GM23338 (cell line): ENCODE measurements at regions not wholly inside any gene's neighbourhood (a gene's known extent, or its start where the extent isn't known, plus 50 kb on each side); places are given as distances from the start of the nearest gene placed in this dataset.

Source experiments
- CREB1 ChIP-seq: fragments of 250-450 bp; sonication (Bioruptor Pico); IDR thresholded peaks from 2 replicates; pipeline ENCODE4 v1.5.0; 2020; ENCODE audit warnings: low read depth, mild to moderate bottlenecking, moderate library complexity
- EZH2 ChIP-seq: fragments of 200-600 bp; sonication (generic); IDR thresholded peaks from one replicate; pipeline ENCODE4 v1.8.0; 2017; ENCODE audit warnings: antibody characterized with exemption, mild to moderate bottlenecking, low read depth; ENCODE audit not compliant: unreplicated experiment
- EZH2phosphoT487 ChIP-seq: fragments of 200-600 bp; sonication (generic); IDR thresholded peaks from one replicate; pipeline ENCODE4 v1.8.1; 2018; ENCODE audit warnings: antibody characterized with exemption; ENCODE audit not compliant: unreplicated experiment
- NANOG ChIP-seq: IDR thresholded peaks from 2 replicates; pipeline ENCODE4 v1.6.1; 2016; ENCODE audit warnings: antibody characterized with exemption, borderline replicate concordance
- POLR2AphosphoS5 ChIP-seq: IDR thresholded peaks from 2 replicates; pipeline ENCODE4 v1.6.1; 2016; ENCODE audit warnings: antibody characterized with exemption, low read depth
- ZNF331 ChIP-seq: fragments of 250-450 bp; sonication (Bioruptor Pico); IDR thresholded peaks from 2 replicates; pipeline ENCODE4 v1.5.0; 2020; ENCODE audit warnings: low read depth, mild to moderate bottlenecking, moderate library complexity
- TF ChIP-seq, protein P1 (sequence below), 2 experiments: fragments of 200-600 bp in 1 of 2; sonication (generic) in 1 of 2; conservative IDR thresholded peaks; 2 replicates each; pipeline versions ENCODE4 v1.5.1 to v1.6.1; 2016 to 2017; ENCODE audit warnings: antibody characterized with exemption in 2 of 2, low read depth in 2 of 2, mild to moderate bottlenecking in 2 of 2, moderate library complexity in 1 of 2
- TF ChIP-seq, protein P2 (sequence below): IDR thresholded peaks from 2 replicates; pipeline ENCODE4 v1.6.1; 2016; ENCODE audit warnings: antibody characterized with exemption
- TF ChIP-seq, protein P3 (sequence below): IDR thresholded peaks from one replicate; pipeline ENCODE4 v1.6.1; 2018; ENCODE audit warnings: antibody characterized with exemption; ENCODE audit not compliant: unreplicated experiment

DNA sequence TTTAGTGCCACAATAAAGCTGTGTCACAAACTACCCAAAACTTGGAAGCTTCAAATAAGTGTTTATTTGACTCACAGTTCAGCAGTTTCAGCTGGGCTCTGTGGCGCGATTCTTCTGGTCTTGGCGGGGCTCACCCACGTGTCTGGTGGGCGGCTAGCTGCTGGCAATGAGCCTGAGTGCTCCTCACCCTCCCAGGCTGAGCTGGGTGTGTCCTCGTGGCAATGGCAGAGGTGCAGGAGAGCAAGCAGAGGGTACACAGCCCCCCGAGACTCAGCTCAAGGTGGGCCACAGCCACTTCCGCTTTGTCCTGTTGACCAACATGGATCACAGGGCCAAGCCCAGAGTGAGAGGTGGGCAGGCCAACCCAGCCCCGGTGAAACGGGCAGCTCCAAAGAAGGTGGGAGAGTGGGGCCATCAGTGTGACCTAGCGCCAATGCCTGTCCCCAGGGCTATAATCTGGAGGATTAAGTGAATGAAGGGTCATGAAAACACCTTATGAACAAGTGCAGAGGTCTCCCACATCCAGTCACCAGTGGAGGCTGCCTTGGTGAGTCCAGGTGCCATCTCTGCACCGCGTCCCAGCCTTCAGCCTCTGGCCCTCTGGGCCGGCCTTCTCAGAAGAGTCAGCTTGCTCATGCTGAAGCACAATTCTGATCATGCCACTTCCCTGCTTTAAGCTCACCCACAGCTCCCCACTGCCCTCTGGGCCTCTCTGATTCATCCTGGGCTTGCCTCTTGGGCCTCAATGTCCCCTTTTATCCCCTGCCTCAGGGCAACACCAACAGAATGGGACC is 74.6 kb upstream of the RTL6 start:
- TF ChIP-seq, protein P1, sequence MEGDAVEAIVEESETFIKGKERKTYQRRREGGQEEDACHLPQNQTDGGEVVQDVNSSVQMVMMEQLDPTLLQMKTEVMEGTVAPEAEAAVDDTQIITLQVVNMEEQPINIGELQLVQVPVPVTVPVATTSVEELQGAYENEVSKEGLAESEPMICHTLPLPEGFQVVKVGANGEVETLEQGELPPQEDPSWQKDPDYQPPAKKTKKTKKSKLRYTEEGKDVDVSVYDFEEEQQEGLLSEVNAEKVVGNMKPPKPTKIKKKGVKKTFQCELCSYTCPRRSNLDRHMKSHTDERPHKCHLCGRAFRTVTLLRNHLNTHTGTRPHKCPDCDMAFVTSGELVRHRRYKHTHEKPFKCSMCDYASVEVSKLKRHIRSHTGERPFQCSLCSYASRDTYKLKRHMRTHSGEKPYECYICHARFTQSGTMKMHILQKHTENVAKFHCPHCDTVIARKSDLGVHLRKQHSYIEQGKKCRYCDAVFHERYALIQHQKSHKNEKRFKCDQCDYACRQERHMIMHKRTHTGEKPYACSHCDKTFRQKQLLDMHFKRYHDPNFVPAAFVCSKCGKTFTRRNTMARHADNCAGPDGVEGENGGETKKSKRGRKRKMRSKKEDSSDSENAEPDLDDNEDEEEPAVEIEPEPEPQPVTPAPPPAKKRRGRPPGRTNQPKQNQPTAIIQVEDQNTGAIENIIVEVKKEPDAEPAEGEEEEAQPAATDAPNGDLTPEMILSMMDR (conservative IDR thresholded peaks at IDR 0.05; ENCODE audit: low read depth in 2 of 2), result no peak
- TF ChIP-seq CREB1 (CRISPR knock-in tag) (no peak), EZH2 (no peak), EZH2phosphoT487 (no peak), NANOG (no peak), ZNF331 (CRISPR knock-in tag) (no peak), POLR2AphosphoS5 (no peak)
- TF ChIP-seq, protein P2, sequence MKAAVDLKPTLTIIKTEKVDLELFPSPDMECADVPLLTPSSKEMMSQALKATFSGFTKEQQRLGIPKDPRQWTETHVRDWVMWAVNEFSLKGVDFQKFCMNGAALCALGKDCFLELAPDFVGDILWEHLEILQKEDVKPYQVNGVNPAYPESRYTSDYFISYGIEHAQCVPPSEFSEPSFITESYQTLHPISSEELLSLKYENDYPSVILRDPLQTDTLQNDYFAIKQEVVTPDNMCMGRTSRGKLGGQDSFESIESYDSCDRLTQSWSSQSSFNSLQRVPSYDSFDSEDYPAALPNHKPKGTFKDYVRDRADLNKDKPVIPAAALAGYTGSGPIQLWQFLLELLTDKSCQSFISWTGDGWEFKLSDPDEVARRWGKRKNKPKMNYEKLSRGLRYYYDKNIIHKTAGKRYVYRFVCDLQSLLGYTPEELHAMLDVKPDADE, result no peak
- TF ChIP-seq, protein P3, sequence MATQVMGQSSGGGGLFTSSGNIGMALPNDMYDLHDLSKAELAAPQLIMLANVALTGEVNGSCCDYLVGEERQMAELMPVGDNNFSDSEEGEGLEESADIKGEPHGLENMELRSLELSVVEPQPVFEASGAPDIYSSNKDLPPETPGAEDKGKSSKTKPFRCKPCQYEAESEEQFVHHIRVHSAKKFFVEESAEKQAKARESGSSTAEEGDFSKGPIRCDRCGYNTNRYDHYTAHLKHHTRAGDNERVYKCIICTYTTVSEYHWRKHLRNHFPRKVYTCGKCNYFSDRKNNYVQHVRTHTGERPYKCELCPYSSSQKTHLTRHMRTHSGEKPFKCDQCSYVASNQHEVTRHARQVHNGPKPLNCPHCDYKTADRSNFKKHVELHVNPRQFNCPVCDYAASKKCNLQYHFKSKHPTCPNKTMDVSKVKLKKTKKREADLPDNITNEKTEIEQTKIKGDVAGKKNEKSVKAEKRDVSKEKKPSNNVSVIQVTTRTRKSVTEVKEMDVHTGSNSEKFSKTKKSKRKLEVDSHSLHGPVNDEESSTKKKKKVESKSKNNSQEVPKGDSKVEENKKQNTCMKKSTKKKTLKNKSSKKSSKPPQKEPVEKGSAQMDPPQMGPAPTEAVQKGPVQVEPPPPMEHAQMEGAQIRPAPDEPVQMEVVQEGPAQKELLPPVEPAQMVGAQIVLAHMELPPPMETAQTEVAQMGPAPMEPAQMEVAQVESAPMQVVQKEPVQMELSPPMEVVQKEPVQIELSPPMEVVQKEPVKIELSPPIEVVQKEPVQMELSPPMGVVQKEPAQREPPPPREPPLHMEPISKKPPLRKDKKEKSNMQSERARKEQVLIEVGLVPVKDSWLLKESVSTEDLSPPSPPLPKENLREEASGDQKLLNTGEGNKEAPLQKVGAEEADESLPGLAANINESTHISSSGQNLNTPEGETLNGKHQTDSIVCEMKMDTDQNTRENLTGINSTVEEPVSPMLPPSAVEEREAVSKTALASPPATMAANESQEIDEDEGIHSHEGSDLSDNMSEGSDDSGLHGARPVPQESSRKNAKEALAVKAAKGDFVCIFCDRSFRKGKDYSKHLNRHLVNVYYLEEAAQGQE, result no peak
